RPMI7951 (cell line): ENCODE measurements at regions not wholly inside any gene's neighbourhood (a gene's known extent, or its start where the extent isn't known, plus 50 kb on each side); places are given as distances from the start of the nearest gene placed in this dataset.

Experiments used
- DNase-seq: peaks from one replicate; pipeline ENCODE4 v3.0.0-alpha.2; 2012; ENCODE audit warnings: low read depth

DNA sequence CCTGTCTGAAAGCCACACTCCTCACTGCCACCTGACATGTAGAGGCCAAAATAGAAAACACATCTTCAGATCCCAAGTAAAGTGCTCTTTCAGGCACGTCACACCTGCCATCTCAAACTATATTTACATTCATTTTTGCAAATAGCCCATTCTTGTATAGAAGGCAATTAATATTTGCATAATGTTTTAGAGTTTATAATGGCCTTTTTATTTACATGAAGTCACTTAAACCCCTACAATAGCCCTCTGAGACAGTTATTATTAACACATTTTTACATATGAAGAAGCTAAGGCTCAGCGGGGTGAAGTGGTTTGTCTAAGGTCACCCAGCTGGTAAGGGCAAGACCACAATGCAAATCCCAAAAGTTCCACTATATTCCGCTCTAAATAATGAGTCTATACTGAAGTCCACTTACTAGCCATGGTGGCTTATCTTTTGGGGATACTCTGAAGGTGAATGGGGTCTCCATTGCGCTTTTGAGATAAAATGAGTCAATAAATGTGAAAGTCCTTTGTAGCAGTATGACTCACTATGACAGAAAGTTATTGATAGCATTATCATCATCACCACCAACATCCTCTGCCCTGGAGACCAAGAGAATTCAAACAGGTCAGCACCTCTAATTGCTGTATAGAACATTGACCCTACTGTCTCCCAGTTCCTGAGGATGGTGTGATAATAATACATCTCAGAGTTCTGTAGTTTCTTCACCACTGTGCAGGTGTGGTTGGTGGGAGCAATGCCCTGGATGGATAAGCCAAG is 155.9 kb upstream of the BCL6 start:
- DNase-seq: no peak

DNA sequence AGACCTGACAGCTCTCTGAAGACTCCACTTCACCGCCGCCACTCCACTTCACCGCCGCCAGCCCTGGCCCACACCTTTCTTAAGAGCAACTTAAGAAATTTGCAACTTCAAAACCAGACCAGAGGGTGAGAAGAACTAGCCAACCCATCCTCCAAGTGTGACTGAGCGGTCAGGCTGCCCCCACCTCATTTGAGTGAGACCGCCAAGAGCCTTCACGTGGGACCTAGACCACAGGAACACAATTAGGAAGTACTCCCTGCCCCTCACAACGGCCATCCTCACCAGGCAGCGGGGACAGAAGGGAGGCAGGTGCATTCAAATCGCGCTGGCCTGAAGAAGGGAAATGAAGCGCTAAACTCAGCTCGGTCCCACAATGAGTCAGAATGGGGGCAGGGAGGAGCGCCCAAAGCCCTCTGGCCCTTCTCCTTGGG is 156.8 kb upstream of the BCL6 start:
- DNase-seq: no peak

DNA sequence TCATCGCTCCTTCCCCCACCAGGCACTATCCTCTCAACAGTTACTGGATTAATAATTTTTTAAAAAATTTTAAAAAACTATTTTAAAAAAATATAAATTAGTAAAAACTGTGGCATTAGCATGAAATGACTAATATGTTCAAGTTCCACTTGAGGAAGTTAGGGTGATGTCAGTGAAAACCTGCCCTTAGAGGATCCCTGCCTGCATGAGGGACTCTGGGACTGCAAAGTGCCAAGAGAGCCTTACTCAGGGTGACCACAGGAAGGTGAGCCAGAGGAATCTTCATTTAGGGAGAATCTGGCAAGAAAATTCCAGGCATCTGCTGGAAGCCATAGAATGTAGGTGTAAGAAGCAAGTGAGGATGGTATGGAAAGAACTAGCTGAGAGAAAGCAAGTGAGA is 157.7 kb upstream of the BCL6 start:
- DNase-seq: no peak

DNA sequence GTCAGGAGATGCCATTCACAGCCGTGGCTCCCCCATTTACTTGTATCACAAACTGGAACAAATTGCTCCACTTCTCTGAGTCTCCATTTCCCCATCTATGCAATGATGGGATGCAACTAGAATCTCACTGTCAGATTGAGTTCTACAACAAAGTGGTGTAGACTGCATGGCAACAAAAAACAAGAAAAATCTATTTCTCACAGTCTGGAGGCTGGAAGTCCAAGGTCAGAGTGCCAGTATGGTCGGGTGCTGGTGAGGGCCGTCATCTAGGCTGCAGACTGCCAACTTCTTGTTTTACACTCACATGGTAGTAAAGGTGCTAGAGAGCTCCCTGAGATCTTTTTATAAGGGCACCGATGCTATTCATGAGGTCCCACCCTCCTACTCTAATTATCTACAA is 158.4 kb upstream of the BCL6 start:
- DNase-seq: no peak

DNA sequence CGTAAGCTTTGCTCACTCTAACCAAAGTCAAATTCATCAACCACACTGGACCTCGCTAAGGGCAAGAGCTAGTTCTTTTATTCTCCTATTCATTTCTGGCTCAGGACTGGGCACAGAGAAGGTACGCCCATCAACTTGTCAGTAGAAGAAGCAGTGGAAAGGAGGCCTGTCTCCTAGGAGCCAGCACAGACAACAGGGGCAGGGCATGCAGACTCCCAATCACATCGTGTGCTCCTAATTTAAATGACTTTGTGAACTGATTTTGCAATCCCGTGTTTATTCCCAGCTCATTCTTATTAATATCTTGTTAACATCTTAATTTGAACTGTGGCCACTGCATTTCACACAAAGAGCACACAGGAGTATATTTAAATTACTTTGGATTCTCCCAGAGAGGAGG is 161.1 kb upstream of the BCL6 start:
- DNase-seq: no peak

DNA sequence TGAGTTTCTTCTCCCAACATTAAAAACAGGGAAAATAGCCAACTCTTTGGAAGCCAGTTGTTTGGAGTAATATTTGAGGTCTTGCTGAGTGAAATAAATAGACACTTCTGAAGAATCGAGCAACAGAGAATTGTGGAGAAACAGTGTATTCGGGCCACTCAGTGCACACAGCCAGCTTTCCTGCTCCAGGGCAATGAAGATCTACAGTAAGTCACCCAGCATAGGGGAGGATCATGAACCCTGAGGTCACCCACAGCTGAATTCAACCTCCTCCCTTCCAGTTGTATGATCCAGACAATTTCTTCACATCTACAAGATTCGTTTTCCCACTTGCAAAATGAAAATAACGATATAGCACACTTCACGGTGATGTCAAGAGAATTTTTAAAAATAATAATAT is 161.7 kb upstream of the BCL6 start:
- DNase-seq: no peak

DNA sequence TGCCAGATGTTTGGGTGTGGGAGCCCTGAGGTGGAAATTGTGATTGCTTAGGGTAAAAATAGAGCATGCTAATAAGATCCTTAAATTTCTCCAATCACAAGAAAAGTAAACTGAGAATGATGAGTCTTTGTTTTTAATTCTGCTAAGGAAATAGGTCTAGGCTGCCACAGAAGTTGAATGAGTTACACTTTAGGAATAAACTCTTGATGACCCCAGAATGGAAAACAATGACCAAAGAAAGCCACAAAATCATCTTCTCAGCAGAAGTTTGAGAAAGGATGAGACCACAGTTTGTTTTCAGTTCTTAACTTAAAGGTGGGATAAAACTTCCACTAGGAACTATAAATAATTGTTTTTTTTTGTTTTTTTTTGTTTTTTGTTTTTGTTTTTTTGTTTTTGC is 164.6 kb upstream of the BCL6 start:
- DNase-seq: no peak

DNA sequence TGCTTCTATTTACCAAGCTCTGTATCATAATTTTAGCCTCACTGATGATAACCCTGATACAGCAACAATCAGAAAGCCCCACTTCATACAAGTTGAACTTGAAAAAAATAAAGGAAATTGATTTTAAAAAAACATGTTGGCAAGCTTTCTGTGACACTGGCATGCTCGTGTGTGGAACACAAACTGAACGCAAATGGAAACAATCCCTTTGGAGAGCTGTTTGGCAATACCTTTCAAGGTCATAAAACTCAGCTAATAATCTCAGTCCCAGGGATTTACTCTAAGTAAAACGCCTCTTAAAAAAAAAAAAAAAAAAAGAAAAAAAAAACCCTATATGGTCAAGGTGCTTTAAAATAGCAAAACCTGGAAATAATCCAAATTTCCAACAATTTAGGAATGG is 166.7 kb upstream of the BCL6 start:
- no peak for DNase-seq

DNA sequence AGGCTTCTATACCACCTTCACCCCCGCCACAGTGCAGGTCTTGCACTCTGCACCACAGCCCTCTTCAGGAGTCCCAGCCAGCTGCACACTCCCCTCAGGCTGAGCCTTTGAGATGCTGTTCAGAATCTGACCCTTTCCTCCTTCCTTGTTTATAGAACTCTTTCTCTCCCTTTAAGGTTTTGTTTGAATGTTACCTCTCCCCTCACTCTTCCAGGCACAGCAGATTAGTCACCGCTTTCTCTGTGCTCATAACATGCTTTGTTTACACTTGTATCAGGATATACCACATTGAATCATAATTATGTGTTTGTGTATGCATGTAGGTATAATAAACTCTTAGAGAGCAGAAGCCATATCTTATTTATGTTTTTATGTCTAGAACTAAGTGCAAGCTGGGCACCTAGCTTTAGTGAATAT is 168.4 kb upstream of the BCL6 start:
- DNase-seq: no peak

DNA sequence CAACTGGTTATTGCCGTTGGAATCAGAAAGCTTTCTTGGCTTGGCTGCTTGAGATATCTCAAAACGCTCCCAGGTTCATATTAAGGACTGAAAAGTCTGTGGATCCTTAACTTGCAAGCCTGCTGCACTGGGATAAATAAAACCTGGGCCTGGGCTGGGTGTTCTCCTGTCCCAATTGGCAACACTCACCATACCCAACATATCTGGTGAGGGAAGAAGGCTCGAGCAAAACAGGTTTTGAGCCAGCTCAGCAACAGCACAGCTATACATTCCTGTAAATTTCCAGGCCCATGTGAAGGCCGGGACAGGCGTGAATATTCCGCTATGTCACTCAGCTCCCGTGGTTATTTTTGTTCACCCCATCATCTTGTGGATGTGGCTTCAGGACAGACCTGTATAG is 169.0 kb upstream of the BCL6 start:
- DNase-seq: no peak

DNA sequence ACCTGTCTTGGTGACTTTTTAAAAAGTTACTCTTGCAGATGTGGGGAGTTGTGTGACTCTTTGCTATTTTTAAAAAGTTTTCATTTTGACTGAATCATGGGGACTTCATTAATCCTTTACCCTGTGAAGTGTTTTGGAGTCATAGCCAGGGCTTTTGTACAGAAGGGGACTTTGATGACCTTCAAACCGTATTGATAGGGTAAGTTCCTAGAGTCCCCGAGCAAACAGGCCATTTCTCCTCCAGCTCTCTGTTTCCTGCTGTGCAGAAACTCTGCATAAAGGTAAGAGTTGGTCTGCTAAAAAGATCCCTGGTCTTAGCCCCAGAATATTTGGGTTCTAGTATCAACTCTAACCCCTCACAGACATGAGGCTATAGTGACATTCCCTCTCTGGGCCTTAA is 170.8 kb upstream of the BCL6 start:
- DNase-seq: no peak

DNA sequence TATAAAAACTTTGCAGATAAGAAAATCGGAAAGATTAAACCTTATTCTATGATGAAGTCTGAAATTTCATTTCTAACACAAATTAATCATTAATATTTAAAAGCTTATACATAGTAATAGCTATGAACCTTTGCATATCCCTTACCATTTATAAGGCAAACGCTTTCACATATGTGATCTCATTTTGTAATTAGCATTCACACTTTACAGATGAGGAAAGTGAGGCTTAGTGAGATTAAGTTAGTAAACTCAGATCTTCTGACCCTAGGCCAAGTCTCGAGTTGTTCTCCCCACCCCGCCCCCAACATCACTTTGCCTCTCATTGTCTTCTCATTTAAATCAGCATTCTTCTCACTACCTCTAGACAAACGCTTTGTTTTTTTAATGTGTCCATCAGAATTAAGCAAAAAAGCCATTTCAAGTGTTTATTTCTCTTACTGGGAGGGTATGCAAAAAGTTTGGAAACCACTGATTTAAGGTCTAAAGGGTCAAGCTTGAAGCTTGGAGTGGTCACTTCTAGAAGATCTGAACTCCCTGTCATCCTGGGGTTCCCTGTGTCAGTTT is 172.9 kb upstream of the BCL6 start:
- DNase-seq: no peak

DNA sequence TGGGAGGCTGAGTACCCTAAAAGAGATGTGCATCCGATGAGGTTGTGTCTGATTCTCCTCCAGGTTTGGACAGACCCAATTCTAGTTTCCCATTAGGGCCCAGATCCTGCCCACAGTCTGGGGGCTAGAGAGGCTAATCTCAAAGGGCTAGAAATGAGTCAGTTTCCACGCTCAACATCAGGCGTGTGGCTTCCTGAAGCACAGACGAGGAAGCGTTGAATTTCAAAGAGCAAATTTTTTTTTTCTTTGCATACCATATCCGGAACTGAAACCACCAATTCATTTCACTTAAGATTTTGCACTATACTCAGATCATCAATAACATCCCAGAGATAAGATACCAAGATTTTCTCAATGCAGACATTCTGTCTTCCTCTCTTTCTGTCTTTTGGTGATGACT is 173.8 kb upstream of the BCL6 start:
- DNase-seq: no peak

DNA sequence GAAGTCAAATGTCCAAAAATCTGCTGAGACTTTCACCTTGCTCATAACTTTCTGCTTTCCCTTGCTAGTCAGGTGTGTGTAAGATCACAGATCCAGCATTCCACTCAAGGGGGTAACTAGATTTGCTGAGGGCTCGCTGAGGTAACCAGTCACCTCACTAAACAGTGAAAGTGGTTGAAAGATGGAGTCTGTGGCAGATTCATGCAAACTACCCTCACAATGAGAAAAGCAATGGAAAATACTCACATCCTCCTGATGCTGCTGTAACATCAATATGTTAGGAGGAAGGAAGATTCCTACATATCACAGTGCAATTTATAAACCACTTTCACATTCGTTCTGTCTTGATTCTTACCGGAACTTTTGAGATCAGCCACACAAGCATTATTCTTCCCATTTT is 174.3 kb upstream of the BCL6 start:
- DNase-seq: no peak

DNA sequence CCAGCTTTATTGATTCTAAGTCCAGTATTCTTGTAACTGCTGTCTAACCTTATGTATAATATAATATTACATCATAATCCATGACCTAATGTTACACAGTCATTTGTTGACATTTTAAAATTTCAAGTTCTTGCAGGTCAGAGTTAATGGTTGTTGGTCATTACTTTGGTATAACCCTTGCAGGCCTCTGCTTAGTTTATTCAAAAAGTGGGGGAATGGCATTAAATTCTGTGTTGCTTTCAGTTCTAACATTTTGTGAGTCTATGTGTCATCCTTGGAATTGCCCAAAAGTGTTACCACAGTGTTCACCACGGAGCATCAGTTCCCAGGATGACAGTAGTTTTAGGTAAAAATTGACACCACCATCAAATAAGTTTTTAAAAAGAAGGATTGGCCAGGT is 174.8 kb upstream of the BCL6 start:
- DNase-seq: no peak

DNA sequence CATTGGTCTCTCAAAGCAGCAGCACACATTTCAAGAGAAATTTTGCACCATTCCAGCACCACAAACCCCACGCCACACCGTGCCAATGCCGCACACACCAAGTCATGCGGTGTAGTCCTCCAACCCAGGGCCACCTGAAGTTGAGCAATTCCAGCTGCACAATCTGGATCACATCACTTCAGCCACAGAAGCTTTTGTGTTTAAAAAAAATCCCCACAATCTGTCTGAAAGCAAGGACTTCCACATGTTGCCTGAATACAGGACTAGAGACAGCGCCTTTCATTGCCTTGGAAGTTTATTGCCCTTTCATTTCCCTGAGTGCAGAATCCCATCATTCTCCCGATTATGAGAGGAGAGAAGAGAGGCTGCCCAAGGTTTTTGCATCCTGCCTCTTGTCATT is 175.6 kb upstream of the BCL6 start:
- DNase-seq: peak; percentile 18

DNA sequence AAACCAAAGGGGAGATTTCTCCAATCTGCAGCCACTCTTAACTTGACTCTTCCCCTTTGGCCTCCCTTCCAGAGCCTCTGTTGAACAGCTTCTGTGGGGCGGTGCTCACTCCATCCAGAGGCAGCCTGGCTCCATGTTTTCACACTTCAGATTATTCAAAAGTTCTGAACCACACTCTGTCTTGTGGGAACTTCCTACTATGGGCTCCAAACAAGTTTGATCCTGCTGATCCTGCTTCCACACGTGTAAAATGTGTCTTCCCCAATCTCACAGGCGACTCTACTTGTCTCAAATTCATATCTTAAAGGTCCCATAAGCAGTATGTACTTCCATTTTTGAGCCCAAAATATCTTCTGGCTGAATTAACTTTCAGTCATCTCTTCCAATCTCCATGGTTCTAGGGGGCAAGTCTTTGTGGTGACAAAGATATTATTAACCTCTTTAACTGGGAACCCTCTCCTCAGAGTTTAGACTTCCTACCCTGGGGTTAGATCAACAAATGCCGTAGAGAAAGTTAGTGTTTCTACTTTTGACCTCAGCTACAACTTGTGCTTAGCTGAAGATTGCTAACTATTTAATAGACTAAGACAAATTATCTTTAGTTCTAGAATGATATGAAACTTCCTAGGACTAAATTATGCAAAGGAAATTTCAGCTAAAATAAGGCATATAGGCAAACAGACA is 176.3 kb upstream of the BCL6 start:
- no peak for DNase-seq

DNA sequence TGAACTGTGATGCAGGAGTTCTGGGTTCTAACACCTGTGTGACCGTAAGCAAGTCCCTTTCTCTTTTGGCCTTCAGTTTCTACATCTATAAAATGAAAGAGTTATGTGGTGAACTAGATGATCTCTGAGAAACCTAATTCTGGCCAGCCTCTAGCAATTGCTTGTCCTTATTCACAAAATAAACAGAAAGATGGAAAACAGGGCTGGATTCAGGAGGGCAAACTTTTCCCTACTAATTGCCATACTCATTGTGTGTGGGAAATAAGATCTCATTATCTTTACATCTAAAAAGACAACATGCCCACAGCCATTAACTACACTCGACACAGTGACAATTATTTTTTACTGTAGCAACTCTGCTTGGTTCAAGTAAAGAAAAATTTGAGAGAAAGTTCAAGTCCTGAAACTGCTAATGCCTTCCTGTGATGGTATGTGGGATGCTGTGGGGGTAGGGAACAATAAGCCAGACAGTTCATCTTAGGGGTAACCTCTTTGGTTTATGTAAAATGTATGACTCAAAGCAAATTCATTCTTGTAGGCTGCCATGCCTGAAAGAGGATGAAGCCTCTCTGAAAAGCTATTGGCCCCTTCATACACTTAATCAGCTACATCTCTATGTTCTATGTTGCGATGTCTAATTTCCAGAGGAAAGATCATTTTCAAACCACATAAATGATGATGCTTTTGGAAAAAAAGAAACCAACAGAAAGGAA is 177.6 kb upstream of the BCL6 start:
- peak; percentile 39 for DNase-seq

DNA sequence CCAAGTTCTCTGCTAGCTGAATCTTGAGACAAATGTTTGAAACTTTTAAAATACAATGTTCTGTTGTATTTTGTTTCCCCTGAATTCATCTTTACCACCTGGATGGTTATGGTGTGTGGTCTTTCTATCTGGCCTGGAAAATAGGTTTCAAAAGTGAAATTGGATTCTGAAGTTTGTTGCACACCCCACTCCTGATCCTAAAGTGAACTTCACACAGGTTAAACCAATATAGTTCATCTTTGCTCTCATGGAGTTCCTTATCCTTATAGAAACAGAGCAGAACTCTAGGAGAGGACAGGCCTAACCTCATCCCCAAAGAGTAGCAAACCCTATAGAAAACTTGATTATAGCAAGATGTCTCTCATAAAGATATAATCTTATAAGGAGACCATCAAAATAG is 179.4 kb upstream of the BCL6 start:
- DNase-seq: no peak

DNA sequence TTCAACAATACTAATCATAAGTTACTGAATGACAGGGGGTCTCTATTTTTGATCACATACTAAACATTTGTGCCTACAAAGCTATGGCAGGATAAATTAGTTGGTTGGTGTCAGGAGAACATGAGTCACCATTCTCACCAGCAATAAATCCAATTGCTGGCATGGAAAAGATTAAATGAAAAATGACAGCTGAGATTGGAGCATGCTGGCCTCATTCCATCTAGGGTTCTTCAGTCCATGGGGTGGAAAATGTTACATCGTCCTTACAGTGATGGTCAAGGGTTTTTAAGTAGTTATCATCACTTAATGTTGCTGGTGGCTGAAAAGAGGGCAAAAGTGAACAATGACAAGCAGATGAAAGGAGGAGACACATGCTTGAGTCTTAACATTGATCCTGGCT is 180.1 kb upstream of the BCL6 start:
- no peak for DNase-seq

DNA sequence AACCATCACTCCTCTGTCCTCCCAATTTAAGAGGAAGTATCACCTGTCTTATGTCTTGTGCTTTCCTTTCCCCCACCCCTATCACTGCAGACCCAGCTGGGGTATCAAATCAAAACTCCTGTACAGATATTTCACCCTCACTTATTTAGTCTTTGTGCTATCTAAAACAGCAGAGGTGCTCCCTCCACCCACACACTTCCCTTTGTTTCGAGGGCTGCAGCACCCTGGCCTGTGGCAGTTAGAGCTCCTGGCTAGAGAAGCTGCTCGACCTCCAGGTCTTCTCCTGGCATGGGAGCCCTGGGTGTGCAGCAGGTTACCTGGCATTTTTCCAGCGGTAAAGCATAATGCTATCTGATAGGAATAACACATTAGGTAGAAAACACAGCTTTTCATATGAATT is 181.4 kb upstream of the BCL6 start:
- DNase-seq: no peak

DNA sequence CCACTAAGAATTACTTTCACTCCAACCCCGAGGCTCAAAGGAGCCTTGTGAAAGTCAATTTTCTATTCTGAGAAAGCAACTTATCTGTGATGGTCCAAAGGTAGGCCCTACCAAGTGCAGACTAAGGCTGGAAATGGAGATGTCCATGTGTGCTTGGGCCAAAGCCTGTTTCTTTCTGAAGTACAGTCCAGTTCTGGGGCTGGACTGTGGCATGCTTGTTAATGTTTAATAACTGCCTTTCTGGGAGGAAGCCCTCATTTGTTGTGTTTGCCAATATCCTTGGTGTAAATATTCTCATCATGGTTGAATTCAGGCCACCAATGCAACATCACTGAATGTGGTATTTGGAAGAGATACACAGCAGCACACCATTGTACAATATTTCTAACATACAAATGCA is 182.3 kb upstream of the BCL6 start:
- no peak for DNase-seq
